ENCODE measurements at regions not wholly inside any gene's neighbourhood (a gene's known extent, or its start where the extent isn't known, plus 50 kb on each side); places are given as distances from the start of the nearest gene placed in this dataset.
"Not testable (repeated sequence)": the region's sequence is repeated elsewhere in the genome, so short reads cannot be mapped to it uniquely, and the experiment has no call there.

- H3K4me1 Mint-ChIP-seq (ENCODE audit: low read depth) = no peaks in the 10 kb centered on the region
- no peak overlapping the region for H3K4me3 Mint-ChIP-seq
- DNase-seq = no peak
These were observed 213.2 kb upstream of the GRIN3A start for GRCh38 chr9:101951598-101951997.

GRCh38 chr9:101931756-101932155 lies 193.3 kb upstream of the GRIN3A start:
- H3K4me1 Mint-ChIP-seq (ENCODE audit: low read depth) = no peaks in the 10 kb centered on the region
- no peaks in the 10 kb centered on the region for H3K27me3 Mint-ChIP-seq
- peaks cover 2% of the 10 kb centered on the region for H3K9me3 Mint-ChIP-seq
- no peak overlapping the region for H3K4me3 Mint-ChIP-seq
- no peaks in the 10 kb centered on the region for H3K36me3 Mint-ChIP-seq (ENCODE audit: low read depth)
- no peak for DNase-seq
- H3K27ac Mint-ChIP-seq = no peak overlapping the region

More at GRCh38 chr9:101951598-101951997, 213.2 kb upstream of the GRIN3A start:
- no peak overlapping the region for H3K27ac Mint-ChIP-seq
- no peaks in the 10 kb centered on the region for H3K9me3 Mint-ChIP-seq
- H3K27me3 Mint-ChIP-seq = no peaks in the 10 kb centered on the region
- H3K36me3 Mint-ChIP-seq (ENCODE audit: low read depth) = no peaks in the 10 kb centered on the region

GRCh38 chr9:101930783-101931182 lies 192.3 kb upstream of the GRIN3A start:
- Mint-ChIP-seq H3K4me3 (no peak overlapping the region), H3K4me1 (ENCODE audit: low read depth) (no peaks in the 10 kb centered on the region), H3K36me3 (ENCODE audit: low read depth) (no peaks in the 10 kb centered on the region), H3K27me3 (no peaks in the 10 kb centered on the region), H3K27ac (no peak overlapping the region), H3K9me3 (peaks cover under 1% of the 10 kb centered on the region)
- DNase-seq = no peak

- no peaks in the 10 kb centered on the region for H3K9me3 Mint-ChIP-seq
- H3K4me3 Mint-ChIP-seq = no peak overlapping the region
- H3K27ac Mint-ChIP-seq = no peak overlapping the region
- H3K4me1 Mint-ChIP-seq (ENCODE audit: low read depth) = no peaks in the 10 kb centered on the region
- no peaks in the 10 kb centered on the region for H3K27me3 Mint-ChIP-seq
- H3K36me3 Mint-ChIP-seq (ENCODE audit: low read depth) = no peaks in the 10 kb centered on the region
- no peak for DNase-seq
These were observed 187.1 kb upstream of the GRIN3A start for GRCh38 chr9:101925498-101925897.

- H3K9me3 Mint-ChIP-seq = no peaks in the 10 kb centered on the region
- H3K27me3 Mint-ChIP-seq = no peaks in the 10 kb centered on the region
- no peaks in the 10 kb centered on the region for H3K4me1 Mint-ChIP-seq (ENCODE audit: low read depth)
- no peak overlapping the region for H3K4me3 Mint-ChIP-seq
- H3K27ac Mint-ChIP-seq = no peak overlapping the region
- H3K36me3 Mint-ChIP-seq (ENCODE audit: low read depth) = no peaks in the 10 kb centered on the region
- DNase-seq = no peak
These were observed 185.0 kb upstream of the GRIN3A start for GRCh38 chr9:101923451-101923850.

GRCh38 chr9:101916948-101917347 lies 178.5 kb upstream of the GRIN3A start:
- not testable (repeated sequence) for DNase-seq; H3K36me3 Mint-ChIP-seq (ENCODE audit: low read depth); H3K27ac Mint-ChIP-seq; H3K27me3 Mint-ChIP-seq; H3K4me3 Mint-ChIP-seq; H3K4me1 Mint-ChIP-seq (ENCODE audit: low read depth); H3K9me3 Mint-ChIP-seq

GRCh38 chr9:101915482-101915881 lies 177.0 kb upstream of the GRIN3A start:
- Mint-ChIP-seq H3K4me3 (no peak overlapping the region), H3K27me3 (no peaks in the 10 kb centered on the region), H3K27ac (no peak overlapping the region), H3K9me3 (no peaks in the 10 kb centered on the region), H3K36me3 (ENCODE audit: low read depth) (no peaks in the 10 kb centered on the region), H3K4me1 (ENCODE audit: low read depth) (no peaks in the 10 kb centered on the region)
- no peak for DNase-seq

- no peak overlapping the region for H3K27ac Mint-ChIP-seq
- DNase-seq = no peak
- H3K4me3 Mint-ChIP-seq = no peak overlapping the region
- H3K27me3 Mint-ChIP-seq = no peaks in the 10 kb centered on the region
- H3K9me3 Mint-ChIP-seq = peaks cover 5% of the 10 kb centered on the region
- H3K36me3 Mint-ChIP-seq (ENCODE audit: low read depth) = no peaks in the 10 kb centered on the region
- no peaks in the 10 kb centered on the region for H3K4me1 Mint-ChIP-seq (ENCODE audit: low read depth)
These were observed 174.3 kb upstream of the GRIN3A start for GRCh38 chr9:101912698-101913097.

- no peak overlapping the region for H3K4me3 Mint-ChIP-seq
These were observed 169.0 kb upstream of the GRIN3A start for GRCh38 chr9:101907466-101907865.

GRCh38 chr9:101904845-101905244 lies 166.4 kb upstream of the GRIN3A start:
- no peaks in the 10 kb centered on the region for H3K36me3 Mint-ChIP-seq (ENCODE audit: low read depth)

More at GRCh38 chr9:101907466-101907865, 169.0 kb upstream of the GRIN3A start:
- H3K27ac Mint-ChIP-seq = no peak overlapping the region
- peaks cover 10% of the 10 kb centered on the region for H3K9me3 Mint-ChIP-seq
- no peaks in the 10 kb centered on the region for H3K36me3 Mint-ChIP-seq (ENCODE audit: low read depth)
- no peaks in the 10 kb centered on the region for H3K27me3 Mint-ChIP-seq
- no peak for DNase-seq
- no peaks in the 10 kb centered on the region for H3K4me1 Mint-ChIP-seq (ENCODE audit: low read depth)

GRCh38 chr9:101902051-101902450 lies 163.6 kb upstream of the GRIN3A start:
- Mint-ChIP-seq H3K27me3 (no peaks in the 10 kb centered on the region), H3K27ac (no peak overlapping the region), H3K36me3 (ENCODE audit: low read depth) (no peaks in the 10 kb centered on the region), H3K4me3 (no peak overlapping the region), H3K9me3 (no peaks in the 10 kb centered on the region), H3K4me1 (ENCODE audit: low read depth) (no peaks in the 10 kb centered on the region)
- DNase-seq = no peak

More at GRCh38 chr9:101904845-101905244, 166.4 kb upstream of the GRIN3A start:
- Mint-ChIP-seq H3K4me3 (no peak overlapping the region), H3K27ac (no peak overlapping the region), H3K9me3 (peaks cover 10% of the 10 kb centered on the region), H3K4me1 (ENCODE audit: low read depth) (no peaks in the 10 kb centered on the region), H3K27me3 (no peaks in the 10 kb centered on the region)
- DNase-seq = no peak

GRCh38 chr9:101897196-101897595 lies 158.7 kb upstream of the GRIN3A start:
- H3K9me3 Mint-ChIP-seq = no peaks in the 10 kb centered on the region
- H3K4me1 Mint-ChIP-seq (ENCODE audit: low read depth) = no peaks in the 10 kb centered on the region
- H3K27me3 Mint-ChIP-seq = no peaks in the 10 kb centered on the region

GRCh38 chr9:101893661-101894646 lies 155.5 kb upstream of the GRIN3A start:
- H3K4me3 Mint-ChIP-seq = no peak overlapping the region
- H3K27me3 Mint-ChIP-seq = no peaks in the 10 kb centered on the region
- H3K27ac Mint-ChIP-seq = no peak overlapping the region
- DNase-seq = no peak
- no peaks in the 10 kb centered on the region for H3K9me3 Mint-ChIP-seq
- no peaks in the 10 kb centered on the region for H3K4me1 Mint-ChIP-seq (ENCODE audit: low read depth)
- no peaks in the 10 kb centered on the region for H3K36me3 Mint-ChIP-seq (ENCODE audit: low read depth)

More at GRCh38 chr9:101897196-101897595, 158.7 kb upstream of the GRIN3A start:
- Mint-ChIP-seq H3K27ac (no peak overlapping the region), H3K36me3 (ENCODE audit: low read depth) (no peaks in the 10 kb centered on the region), H3K4me3 (no peak overlapping the region)
- no peak for DNase-seq

GRCh38 chr9:101881508-101881907 lies 143.1 kb upstream of the GRIN3A start:
- Mint-ChIP-seq H3K36me3 (ENCODE audit: low read depth) (no peaks in the 10 kb centered on the region), H3K9me3 (no peaks in the 10 kb centered on the region), H3K4me3 (no peak overlapping the region), H3K4me1 (ENCODE audit: low read depth) (no peaks in the 10 kb centered on the region), H3K27ac (no peak overlapping the region), H3K27me3 (no peaks in the 10 kb centered on the region)
- DNase-seq = no peak

- no peak overlapping the region for H3K27ac Mint-ChIP-seq
- no peaks in the 10 kb centered on the region for H3K9me3 Mint-ChIP-seq
- DNase-seq = no peak
- no peaks in the 10 kb centered on the region for H3K36me3 Mint-ChIP-seq (ENCODE audit: low read depth)
- no peaks in the 10 kb centered on the region for H3K4me1 Mint-ChIP-seq (ENCODE audit: low read depth)
- H3K27me3 Mint-ChIP-seq = no peaks in the 10 kb centered on the region
- H3K4me3 Mint-ChIP-seq = no peak overlapping the region
These were observed 142.4 kb upstream of the GRIN3A start for GRCh38 chr9:101880846-101881245.

Data from activated T-cell treated with anti-CD3 and anti-CD28 coated beads, Interleukin-2, amount 50 U/mL, for 24 hours (primary cell).